ENCODE measurements at regions not wholly inside any gene's neighbourhood (a gene's known extent, or its start where the extent isn't known, plus 50 kb on each side); places are given as distances from the start of the nearest gene placed in this dataset.

GRCh38 chr4:177127658-177128057 is 182.0 kb upstream of the NEIL3 start:
- no peak for TF ChIP-seq SIN3A (IDR thresholded peaks at IDR 0.05; ENCODE audit: borderline replicate concordance, insufficient read depth, low read length)
- no peak for TF ChIP-seq FOXP2 (optimal IDR thresholded peaks at IDR 0.05; ENCODE audit: borderline replicate concordance, extremely low read depth, extremely low read length, insufficient read depth)
- TF ChIP-seq TAF1 (IDR thresholded peaks at IDR 0.05; ENCODE audit: borderline replicate concordance, insufficient read depth, low read length), result no peak
- no peak for TF ChIP-seq POLR2AphosphoS5 (IDR thresholded peaks at IDR 0.05; ENCODE audit: low read depth, low read length)
- no peak for TF ChIP-seq REST (IDR thresholded peaks at IDR 0.05; ENCODE audit: insufficient read depth in 1 of 2, low read depth in 2 of 2, low read length in 2 of 2)

- no peak for TF ChIP-seq SIN3A (IDR thresholded peaks at IDR 0.05; ENCODE audit: borderline replicate concordance, insufficient read depth, low read length)
- no peak for TF ChIP-seq POLR2AphosphoS5 (IDR thresholded peaks at IDR 0.05; ENCODE audit: low read depth, low read length)
- TF ChIP-seq REST (IDR thresholded peaks at IDR 0.05; ENCODE audit: insufficient read depth in 1 of 2, low read depth in 2 of 2, low read length in 2 of 2), result no peak
- no peak for TF ChIP-seq TAF1 (IDR thresholded peaks at IDR 0.05; ENCODE audit: borderline replicate concordance, insufficient read depth, low read length)
- no peak for TF ChIP-seq FOXP2 (optimal IDR thresholded peaks at IDR 0.05; ENCODE audit: borderline replicate concordance, extremely low read depth, extremely low read length, insufficient read depth)
Observed at GRCh38 chr4:177128306-177128705, 181.4 kb upstream of the NEIL3 start.

- TF ChIP-seq TAF1 (IDR thresholded peaks at IDR 0.05; ENCODE audit: borderline replicate concordance, insufficient read depth, low read length), result no peak
- TF ChIP-seq REST (IDR thresholded peaks at IDR 0.05; ENCODE audit: insufficient read depth in 1 of 2, low read depth in 2 of 2, low read length in 2 of 2), result no peak
- no peak for TF ChIP-seq FOXP2 (optimal IDR thresholded peaks at IDR 0.05; ENCODE audit: borderline replicate concordance, extremely low read depth, extremely low read length, insufficient read depth)
- TF ChIP-seq SIN3A (IDR thresholded peaks at IDR 0.05; ENCODE audit: borderline replicate concordance, insufficient read depth, low read length), result no peak
- TF ChIP-seq POLR2AphosphoS5 (IDR thresholded peaks at IDR 0.05; ENCODE audit: low read depth, low read length), result no peak
Observed at GRCh38 chr4:177131736-177132135, 177.9 kb upstream of the NEIL3 start.

GRCh38 chr4:177147668-177148067 is 162.0 kb upstream of the NEIL3 start:
- TF ChIP-seq SIN3A (IDR thresholded peaks at IDR 0.05; ENCODE audit: borderline replicate concordance, insufficient read depth, low read length) (no peak), REST (IDR thresholded peaks at IDR 0.05; ENCODE audit: insufficient read depth in 1 of 2, low read depth in 2 of 2, low read length in 2 of 2) (no peak), FOXP2 (optimal IDR thresholded peaks at IDR 0.05; ENCODE audit: borderline replicate concordance, extremely low read depth, extremely low read length, insufficient read depth) (no peak)

GRCh38 chr4:177155454-177155853 is 154.2 kb upstream of the NEIL3 start:
- TF ChIP-seq SIN3A (IDR thresholded peaks at IDR 0.05; ENCODE audit: borderline replicate concordance, insufficient read depth, low read length) (no peak), FOXP2 (optimal IDR thresholded peaks at IDR 0.05; ENCODE audit: borderline replicate concordance, extremely low read depth, extremely low read length, insufficient read depth) (no peak), REST (IDR thresholded peaks at IDR 0.05; ENCODE audit: insufficient read depth in 1 of 2, low read depth in 2 of 2, low read length in 2 of 2) (no peak), TAF1 (IDR thresholded peaks at IDR 0.05; ENCODE audit: borderline replicate concordance, insufficient read depth, low read length) (no peak), POLR2AphosphoS5 (IDR thresholded peaks at IDR 0.05; ENCODE audit: low read depth, low read length) (no peak)

All from PFSK-1 (cell line).